ENCODE measurements at regions not wholly inside any gene's neighbourhood (a gene's known extent, or its start where the extent isn't known, plus 50 kb on each side); places are given as distances from the start of the nearest gene placed in this dataset.

GRCh38 chr18:3348176-3348575, 86.2 kb downstream of the MYL12B start:
- intact Hi-C loops (cut with micrococcal nuclease) = no loop called here
- Histone ChIP-seq H3K9me1 (ENCODE audit: insufficient read depth, low read length) (no peaks in the 10 kb centered on the region; the same call in 1 of the 2 replicates), H2AK9ac (replicated peaks; ENCODE audit: low read depth, low read length, poor library complexity) (no peak overlapping the region), H3K23ac (ENCODE audit: low read depth, low read length) (no peak overlapping the region), H3K18ac (ENCODE audit: low read depth, low read length) (no peak overlapping the region), H3K4me3 (ENCODE audit: insufficient read depth, low read depth, low read length) (no peak overlapping the region), H4K5ac (ENCODE audit: low read depth, low read length) (no peak overlapping the region), H3K4me1 (ENCODE audit: control insufficient read depth, insufficient read depth, low read length) (peaks cover 6% of the 10 kb centered on the region), H3K79me1 (ENCODE audit: low read depth in 1 of 2, low read length in 2 of 2) (no peaks in the 10 kb centered on the region), H3K9me3 (ENCODE audit: control insufficient read depth, insufficient read depth, low read length) (no peaks in the 10 kb centered on the region), H3K9ac (ENCODE audit: low read depth, low read length) (no peak overlapping the region), H3K4ac (ENCODE audit: low read depth, low read length) (no peak overlapping the region), H3K36me3 (ENCODE audit: control insufficient read depth, insufficient read depth, low read length) (no peaks in the 10 kb centered on the region), H2BK120ac (ENCODE audit: low read depth, low read length) (no peak overlapping the region), H2AFZ (replicated peaks; ENCODE audit: low read length, poor library complexity) (no peak overlapping the region), H3K27ac (ENCODE audit: insufficient read depth, low read length) (no peak overlapping the region), H4K20me1 (ENCODE audit: insufficient read depth, low read length) (no peaks in the 10 kb centered on the region), H2AK5ac (ENCODE audit: low read depth, low read length) (no peak overlapping the region), H3K14ac (replicated peaks; ENCODE audit: low read depth, low read length) (no peak overlapping the region), H4K8ac (ENCODE audit: low read depth in 2 of 2, low read length in 2 of 2) (no peak overlapping the region), H2BK20ac (ENCODE audit: low read depth, low read length) (no peak overlapping the region), H4K91ac (ENCODE audit: insufficient read depth, low read depth, low read length) (no peak overlapping the region), H3K56ac (ENCODE audit: extremely low read depth, insufficient read depth, low read length) (no peak overlapping the region), H3K27me3 (ENCODE audit: control insufficient read depth, insufficient read depth, low read length) (no peaks in the 10 kb centered on the region), H3K4me2 (ENCODE audit: low read depth, low read length) (no peak overlapping the region), H2BK5ac (ENCODE audit: low read depth, low read length, poor library complexity, severe bottlenecking) (no peak overlapping the region), H2BK15ac (ENCODE audit: low read depth, low read length) (no peak overlapping the region)
- ChIA-PET POLR2A (ENCODE audit: unreplicated experiment) (no interaction called here), CTCF (no interaction called here)
- TF ChIP-seq ELK1 (IDR thresholded peaks at IDR 0.05; ENCODE audit: borderline replicate concordance, low read depth, low read length) (no peak), NFE2L2 (IDR thresholded peaks at IDR 0.05; ENCODE audit: low read depth, low read length) (no peak), RAD21 (IDR thresholded peaks at IDR 0.05; ENCODE audit: low read length) (no peak), CTCF (conservative IDR thresholded peaks at IDR 0.05; ENCODE audit: low read depth, low read length) (no peak), MAZ (IDR thresholded peaks at IDR 0.05; ENCODE audit: borderline replicate concordance, low read depth, low read length) (no peak), USF2 (IDR thresholded peaks at IDR 0.05; ENCODE audit: low read depth, low read length) (no peak), POLR2A (IDR thresholded peaks at IDR 0.05; ENCODE audit: low read depth, low read length) (no peak), CEBPB (IDR thresholded peaks at IDR 0.05; ENCODE audit: low read depth, low read length) (no peak), FOS (IDR thresholded peaks at IDR 0.05; ENCODE audit: low read depth, low read length) (no peak), CHD1 (IDR thresholded peaks at IDR 0.05; ENCODE audit: low read depth, low read length) (no peak)
- DNase-seq (no peak), ATAC-seq (ENCODE audit: low read depth) (no peak)
- dilution Hi-C loops (cut with HindIII; ENCODE audit: low sequenced_read_pairs, unreplicated experiment) = no loop called here
- in situ Hi-C loops (cut with MboI; ENCODE audit: low sequenced_read_pairs) = no loop called here
- no TSS peak for BruUV-seq (replicated peaks)
- no CpG with 5 or more reads among the region's 1 CpG for WGBS, 2 experiments (ENCODE audit: extremely low coverage in 2 of 2, insufficient read length in 1 of 2)

Measured in IMR-90 (cell line).